22Rv1 (cell line): ENCODE measurements at regions not wholly inside any gene's neighbourhood (a gene's known extent, or its start where the extent isn't known, plus 50 kb on each side); places are given as distances from the start of the nearest gene placed in this dataset.

Experiments
- CTCF ChIP-seq: fragments of 450-650 bp; IDR thresholded peaks from 2 replicates; pipeline ENCODE4 v1.5.1; 2017; ENCODE audit warnings: mild to moderate bottlenecking
- ZFX ChIP-seq: fragments of 450-650 bp; IDR thresholded peaks from 2 replicates; pipeline ENCODE4 v1.6.1; 2017; ENCODE audit warnings: antibody characterized with exemption, borderline replicate concordance

- peak; percentile 5 for TF ChIP-seq CTCF
- no peak for TF ChIP-seq ZFX
These were observed 401.7 kb downstream of the EPHA7 start for GRCh38 chr6:93017626-93018025.
